ENCODE measurements at regions not wholly inside any gene's neighbourhood (a gene's known extent, or its start where the extent isn't known, plus 50 kb on each side); places are given as distances from the start of the nearest gene placed in this dataset.

DNA sequence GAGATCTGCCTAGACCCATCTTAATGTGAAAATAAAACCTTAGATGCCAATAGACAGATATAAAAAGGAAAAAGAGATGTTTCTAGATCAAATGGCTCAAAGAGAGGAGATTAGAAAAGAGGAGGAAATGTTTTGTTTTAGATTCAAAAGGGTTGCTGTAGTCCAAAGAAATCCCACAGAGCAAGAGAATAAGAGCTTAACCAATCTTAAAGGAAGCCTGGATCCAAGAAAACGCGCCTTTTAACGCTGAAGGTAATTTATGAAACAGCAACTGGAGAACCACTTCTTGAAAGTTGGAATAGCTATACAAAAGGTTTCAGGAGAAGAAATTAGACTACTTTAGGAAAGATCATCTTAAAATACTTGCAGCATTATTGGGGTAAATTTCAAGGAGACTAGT lies 298.8 kb downstream of the BRINP2 start:
- no peaks in the 10 kb centered on the region for H3K27me3 ChIP-seq (ENCODE audit: low read length)
- no peak overlapping the region for H3K27ac ChIP-seq (ENCODE audit: low read depth, low read length)
- H4K20me1 ChIP-seq (ENCODE audit: low read depth, low read length) = no peaks in the 10 kb centered on the region
- no peak overlapping the region for H3K4me2 ChIP-seq (ENCODE audit: low read depth, low read length, poor library complexity, severe bottlenecking)
- no peaks in the 10 kb centered on the region for H3K9me2 ChIP-seq (replicated peaks; ENCODE audit: insufficient read depth, low read length)
- H3K36me3 ChIP-seq (ENCODE audit: low read length) = no peaks in the 10 kb centered on the region
- H3K79me2 ChIP-seq (ENCODE audit: insufficient read depth, low read length) = no peaks in the 10 kb centered on the region
- H3K9ac ChIP-seq (ENCODE audit: low read length) = no peak overlapping the region
- no peaks in the 10 kb centered on the region for H3K9me3 ChIP-seq (ENCODE audit: insufficient read depth, low read length)
- TF ChIP-seq, protein P1, sequence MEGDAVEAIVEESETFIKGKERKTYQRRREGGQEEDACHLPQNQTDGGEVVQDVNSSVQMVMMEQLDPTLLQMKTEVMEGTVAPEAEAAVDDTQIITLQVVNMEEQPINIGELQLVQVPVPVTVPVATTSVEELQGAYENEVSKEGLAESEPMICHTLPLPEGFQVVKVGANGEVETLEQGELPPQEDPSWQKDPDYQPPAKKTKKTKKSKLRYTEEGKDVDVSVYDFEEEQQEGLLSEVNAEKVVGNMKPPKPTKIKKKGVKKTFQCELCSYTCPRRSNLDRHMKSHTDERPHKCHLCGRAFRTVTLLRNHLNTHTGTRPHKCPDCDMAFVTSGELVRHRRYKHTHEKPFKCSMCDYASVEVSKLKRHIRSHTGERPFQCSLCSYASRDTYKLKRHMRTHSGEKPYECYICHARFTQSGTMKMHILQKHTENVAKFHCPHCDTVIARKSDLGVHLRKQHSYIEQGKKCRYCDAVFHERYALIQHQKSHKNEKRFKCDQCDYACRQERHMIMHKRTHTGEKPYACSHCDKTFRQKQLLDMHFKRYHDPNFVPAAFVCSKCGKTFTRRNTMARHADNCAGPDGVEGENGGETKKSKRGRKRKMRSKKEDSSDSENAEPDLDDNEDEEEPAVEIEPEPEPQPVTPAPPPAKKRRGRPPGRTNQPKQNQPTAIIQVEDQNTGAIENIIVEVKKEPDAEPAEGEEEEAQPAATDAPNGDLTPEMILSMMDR (IDR thresholded peaks at IDR 0.05; ENCODE audit: insufficient read depth, low read length, poor library complexity, severe bottlenecking) = no peak
- TF ChIP-seq EZH2phosphoT487 (conservative IDR thresholded peaks at IDR 0.05; ENCODE audit: low read length) = no peak
- no peaks in the 10 kb centered on the region for H3F3A ChIP-seq (ENCODE audit: insufficient read depth)
- H3K4me3 ChIP-seq (ENCODE audit: insufficient read depth, low read length, poor library complexity, severe bottlenecking) = no peak overlapping the region
- no peak overlapping the region for H2AFZ ChIP-seq (ENCODE audit: low read depth, low read length, severe bottlenecking)

DNA sequence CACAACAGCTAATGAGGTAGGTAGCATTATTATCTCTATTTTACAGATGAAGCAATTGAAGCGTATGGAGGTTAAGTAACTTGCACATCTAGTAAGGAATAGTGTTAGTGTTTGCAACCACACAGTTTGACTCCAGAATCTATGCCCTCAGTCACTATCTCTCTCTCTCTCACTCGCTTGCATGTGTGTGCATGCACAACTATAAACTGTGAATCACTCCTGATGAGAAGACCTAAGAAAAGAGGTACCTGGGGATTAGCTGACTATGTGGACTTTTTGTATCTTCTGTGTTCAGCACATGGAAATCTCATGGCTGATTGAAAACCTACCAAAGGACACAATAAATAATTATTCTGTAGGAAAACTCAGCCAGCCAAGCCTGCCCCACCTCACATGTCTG lies 295.5 kb downstream of the BRINP2 start:
- Histone ChIP-seq H3K27ac (ENCODE audit: low read depth, low read length) (no peak overlapping the region), H3K4me3 (ENCODE audit: insufficient read depth, low read length, poor library complexity, severe bottlenecking) (no peak overlapping the region), H3K27me3 (ENCODE audit: low read length) (no peaks in the 10 kb centered on the region), H3F3A (ENCODE audit: insufficient read depth) (no peaks in the 10 kb centered on the region), H4K20me1 (ENCODE audit: low read depth, low read length) (no peaks in the 10 kb centered on the region), H3K36me3 (ENCODE audit: low read length) (no peaks in the 10 kb centered on the region), H3K9ac (ENCODE audit: low read length) (no peak overlapping the region), H3K9me2 (replicated peaks; ENCODE audit: insufficient read depth, low read length) (no peaks in the 10 kb centered on the region), H3K4me2 (ENCODE audit: low read depth, low read length, poor library complexity, severe bottlenecking) (no peak overlapping the region), H3K79me2 (ENCODE audit: insufficient read depth, low read length) (no peaks in the 10 kb centered on the region), H2AFZ (ENCODE audit: low read depth, low read length, severe bottlenecking) (no peak overlapping the region), H3K9me3 (ENCODE audit: insufficient read depth, low read length) (no peaks in the 10 kb centered on the region)
- TF ChIP-seq, protein P1 (IDR thresholded peaks at IDR 0.05; ENCODE audit: insufficient read depth, low read length, poor library complexity, severe bottlenecking) = no peak
- TF ChIP-seq EZH2phosphoT487 (conservative IDR thresholded peaks at IDR 0.05; ENCODE audit: low read length) = no peak

DNA sequence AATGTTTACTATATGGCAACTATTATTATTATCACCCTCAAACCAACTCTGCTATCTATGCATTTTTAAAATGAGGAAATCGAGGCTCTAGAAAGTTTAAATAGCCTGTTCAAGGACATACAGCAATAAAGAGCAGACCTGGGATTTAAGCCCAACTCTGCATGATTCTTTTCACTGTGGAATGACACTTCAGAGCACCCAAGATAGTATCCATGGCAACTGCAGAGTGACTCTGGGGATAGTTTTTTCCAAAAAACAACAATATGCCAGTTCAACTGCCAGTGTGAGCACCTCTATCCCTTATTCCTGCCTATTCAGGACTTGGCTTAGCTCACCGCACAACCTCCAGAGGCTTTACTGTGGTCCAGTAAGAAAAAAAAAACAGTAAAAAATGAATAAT lies 293.9 kb downstream of the BRINP2 start:
- Histone ChIP-seq H3K4me3 (ENCODE audit: insufficient read depth, low read length, poor library complexity, severe bottlenecking) (no peak overlapping the region), H3K9ac (ENCODE audit: low read length) (no peak overlapping the region), H3K36me3 (ENCODE audit: low read length) (no peaks in the 10 kb centered on the region), H4K20me1 (ENCODE audit: low read depth, low read length) (no peaks in the 10 kb centered on the region), H3K9me2 (replicated peaks; ENCODE audit: insufficient read depth, low read length) (no peaks in the 10 kb centered on the region), H3K4me2 (ENCODE audit: low read depth, low read length, poor library complexity, severe bottlenecking) (no peak overlapping the region), H3K9me3 (ENCODE audit: insufficient read depth, low read length) (no peaks in the 10 kb centered on the region), H3K79me2 (ENCODE audit: insufficient read depth, low read length) (no peaks in the 10 kb centered on the region), H3K27me3 (ENCODE audit: low read length) (no peaks in the 10 kb centered on the region), H3K27ac (ENCODE audit: low read depth, low read length) (no peak overlapping the region), H3F3A (ENCODE audit: insufficient read depth) (no peaks in the 10 kb centered on the region), H2AFZ (ENCODE audit: low read depth, low read length, severe bottlenecking) (no peak overlapping the region)
- TF ChIP-seq, protein P1 (IDR thresholded peaks at IDR 0.05; ENCODE audit: insufficient read depth, low read length, poor library complexity, severe bottlenecking) = no peak
- TF ChIP-seq EZH2phosphoT487 (conservative IDR thresholded peaks at IDR 0.05; ENCODE audit: low read length) = no peak

Data from SU-DHL-6 (cell line).